ENCODE measurements at regions not wholly inside any gene's neighbourhood (a gene's known extent, or its start where the extent isn't known, plus 50 kb on each side); places are given as distances from the start of the nearest gene placed in this dataset.

DNA sequence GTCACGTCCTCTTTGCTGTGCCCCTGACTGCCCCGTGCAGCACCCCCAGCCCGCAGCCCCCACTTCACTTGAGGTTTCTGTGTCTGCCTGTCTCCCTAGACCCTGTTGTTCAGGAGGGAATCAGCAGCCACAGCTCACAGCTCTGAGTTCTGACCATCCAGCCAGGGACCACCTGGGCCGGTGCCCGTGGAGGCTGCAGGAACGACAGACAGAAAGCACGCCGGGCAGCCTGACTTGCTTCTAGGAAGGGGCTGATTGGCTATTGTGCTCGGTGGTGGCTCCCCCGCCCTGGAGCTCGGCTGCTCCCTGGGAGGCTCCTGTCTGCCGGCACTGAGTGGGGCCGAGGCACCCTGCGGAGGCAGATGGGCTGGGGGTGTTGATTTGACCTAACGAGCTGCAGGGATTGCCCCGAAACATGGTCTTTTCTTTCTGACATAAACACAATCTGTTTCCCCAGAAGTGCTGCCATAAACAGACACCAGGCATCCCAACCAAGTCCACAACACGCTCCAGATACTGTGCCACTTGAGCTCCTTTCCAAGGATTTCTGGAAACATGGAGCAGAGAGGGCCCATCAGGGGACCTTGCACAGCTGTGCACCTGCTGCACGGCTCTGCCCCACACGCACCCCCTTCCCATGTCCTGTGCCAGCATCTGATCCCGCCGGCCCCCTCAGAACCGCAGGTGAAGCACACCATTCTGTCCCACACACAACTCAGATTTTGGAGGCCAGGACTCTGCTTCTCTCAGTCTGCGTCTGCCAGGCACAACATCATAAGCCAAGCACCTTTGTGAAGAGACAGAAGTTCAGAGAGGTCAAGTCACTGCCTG, 855.9 kb downstream of the TBC1D22A start:
- TF ChIP-seq, protein P1, sequence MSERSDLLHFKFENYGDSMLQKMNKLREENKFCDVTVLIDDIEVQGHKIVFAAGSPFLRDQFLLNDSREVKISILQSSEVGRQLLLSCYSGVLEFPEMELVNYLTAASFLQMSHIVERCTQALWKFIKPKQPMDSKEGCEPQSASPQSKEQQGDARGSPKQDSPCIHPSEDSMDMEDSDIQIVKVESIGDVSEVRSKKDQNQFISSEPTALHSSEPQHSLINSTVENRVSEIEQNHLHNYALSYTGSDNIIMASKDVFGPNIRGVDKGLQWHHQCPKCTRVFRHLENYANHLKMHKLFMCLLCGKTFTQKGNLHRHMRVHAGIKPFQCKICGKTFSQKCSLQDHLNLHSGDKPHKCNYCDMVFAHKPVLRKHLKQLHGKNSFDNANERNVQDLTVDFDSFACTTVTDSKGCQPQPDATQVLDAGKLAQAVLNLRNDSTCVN (tag by site-specific recombination; optimal IDR thresholded peaks at IDR 0.05) = no peak
- no peak for TF ChIP-seq PRDM4 (tag by site-specific recombination; IDR thresholded peaks at IDR 0.05)
- TF ChIP-seq, protein P2, sequence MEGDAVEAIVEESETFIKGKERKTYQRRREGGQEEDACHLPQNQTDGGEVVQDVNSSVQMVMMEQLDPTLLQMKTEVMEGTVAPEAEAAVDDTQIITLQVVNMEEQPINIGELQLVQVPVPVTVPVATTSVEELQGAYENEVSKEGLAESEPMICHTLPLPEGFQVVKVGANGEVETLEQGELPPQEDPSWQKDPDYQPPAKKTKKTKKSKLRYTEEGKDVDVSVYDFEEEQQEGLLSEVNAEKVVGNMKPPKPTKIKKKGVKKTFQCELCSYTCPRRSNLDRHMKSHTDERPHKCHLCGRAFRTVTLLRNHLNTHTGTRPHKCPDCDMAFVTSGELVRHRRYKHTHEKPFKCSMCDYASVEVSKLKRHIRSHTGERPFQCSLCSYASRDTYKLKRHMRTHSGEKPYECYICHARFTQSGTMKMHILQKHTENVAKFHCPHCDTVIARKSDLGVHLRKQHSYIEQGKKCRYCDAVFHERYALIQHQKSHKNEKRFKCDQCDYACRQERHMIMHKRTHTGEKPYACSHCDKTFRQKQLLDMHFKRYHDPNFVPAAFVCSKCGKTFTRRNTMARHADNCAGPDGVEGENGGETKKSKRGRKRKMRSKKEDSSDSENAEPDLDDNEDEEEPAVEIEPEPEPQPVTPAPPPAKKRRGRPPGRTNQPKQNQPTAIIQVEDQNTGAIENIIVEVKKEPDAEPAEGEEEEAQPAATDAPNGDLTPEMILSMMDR (tag by site-specific recombination; IDR thresholded peaks at IDR 0.05) = no peak
- TF ChIP-seq, protein P3, sequence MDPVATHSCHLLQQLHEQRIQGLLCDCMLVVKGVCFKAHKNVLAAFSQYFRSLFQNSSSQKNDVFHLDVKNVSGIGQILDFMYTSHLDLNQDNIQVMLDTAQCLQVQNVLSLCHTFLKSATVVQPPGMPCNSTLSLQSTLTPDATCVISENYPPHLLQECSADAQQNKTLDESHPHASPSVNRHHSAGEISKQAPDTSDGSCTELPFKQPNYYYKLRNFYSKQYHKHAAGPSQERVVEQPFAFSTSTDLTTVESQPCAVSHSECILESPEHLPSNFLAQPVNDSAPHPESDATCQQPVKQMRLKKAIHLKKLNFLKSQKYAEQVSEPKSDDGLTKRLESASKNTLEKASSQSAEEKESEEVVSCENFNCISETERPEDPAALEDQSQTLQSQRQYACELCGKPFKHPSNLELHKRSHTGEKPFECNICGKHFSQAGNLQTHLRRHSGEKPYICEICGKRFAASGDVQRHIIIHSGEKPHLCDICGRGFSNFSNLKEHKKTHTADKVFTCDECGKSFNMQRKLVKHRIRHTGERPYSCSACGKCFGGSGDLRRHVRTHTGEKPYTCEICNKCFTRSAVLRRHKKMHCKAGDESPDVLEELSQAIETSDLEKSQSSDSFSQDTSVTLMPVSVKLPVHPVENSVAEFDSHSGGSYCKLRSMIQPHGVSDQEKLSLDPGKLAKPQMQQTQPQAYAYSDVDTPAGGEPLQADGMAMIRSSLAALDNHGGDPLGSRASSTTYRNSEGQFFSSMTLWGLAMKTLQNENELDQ (tag by site-specific recombination; IDR thresholded peaks at IDR 0.05; ENCODE audit: low read depth) = no peak
- no peak for TF ChIP-seq SALL2 (tag by site-specific recombination; IDR thresholded peaks at IDR 0.05; ENCODE audit: borderline replicate concordance)
- TF ChIP-seq ZNF768 (tag by site-specific recombination; IDR thresholded peaks at IDR 0.05) = no peak
- no peak for TF ChIP-seq ZSCAN18 (tag by site-specific recombination; IDR thresholded peaks at IDR 0.05)
- TF ChIP-seq ZNF132 (tag by site-specific recombination; IDR thresholded peaks at IDR 0.05; ENCODE audit: borderline replicate concordance) = no peak
- TF ChIP-seq ZFP41 (tag by site-specific recombination; IDR thresholded peaks at IDR 0.05; ENCODE audit: borderline replicate concordance) = no peak
- TF ChIP-seq ZBTB11 (tag by site-specific recombination; conservative IDR thresholded peaks at IDR 0.05; ENCODE audit: low read depth) = no peak
- TF ChIP-seq ZNF629 (tag by site-specific recombination; IDR thresholded peaks at IDR 0.05) = no peak
- TF ChIP-seq ZNF654 (tag by site-specific recombination; IDR thresholded peaks at IDR 0.05; ENCODE audit: low read depth) = no peak
- TF ChIP-seq, protein P4, sequence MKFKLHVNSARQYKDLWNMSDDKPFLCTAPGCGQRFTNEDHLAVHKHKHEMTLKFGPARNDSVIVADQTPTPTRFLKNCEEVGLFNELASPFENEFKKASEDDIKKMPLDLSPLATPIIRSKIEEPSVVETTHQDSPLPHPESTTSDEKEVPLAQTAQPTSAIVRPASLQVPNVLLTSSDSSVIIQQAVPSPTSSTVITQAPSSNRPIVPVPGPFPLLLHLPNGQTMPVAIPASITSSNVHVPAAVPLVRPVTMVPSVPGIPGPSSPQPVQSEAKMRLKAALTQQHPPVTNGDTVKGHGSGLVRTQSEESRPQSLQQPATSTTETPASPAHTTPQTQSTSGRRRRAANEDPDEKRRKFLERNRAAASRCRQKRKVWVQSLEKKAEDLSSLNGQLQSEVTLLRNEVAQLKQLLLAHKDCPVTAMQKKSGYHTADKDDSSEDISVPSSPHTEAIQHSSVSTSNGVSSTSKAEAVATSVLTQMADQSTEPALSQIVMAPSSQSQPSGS (tag by site-specific recombination; IDR thresholded peaks at IDR 0.05; ENCODE audit: low read depth) = no peak
